Activated CD8-positive, alpha-beta T cell treated with anti-CD3 and anti-CD28 coated beads, Interleukin-2, amount 10 ng/mL, durations not matched to agents 7 days and 5 days (primary cell): ENCODE measurements at regions not wholly inside any gene's neighbourhood (a gene's known extent, or its start where the extent isn't known, plus 50 kb on each side); places are given as distances from the start of the nearest gene placed in this dataset.
"Not testable (repeated sequence)": the region's sequence is repeated elsewhere in the genome, so short reads cannot be mapped to it uniquely, and the experiment has no call there.

Source experiments
- ATAC-seq: fragments of 150-1000 bp; cut with Tn5 transposase; one replicate; pipeline ENCODE4 v1.10.0; 2021; ENCODE audit warnings: moderate library complexity
- CTCF ChIA-PET: fragments of 350-600 bp; sonication (Branson Sonifier 250); formaldehyde crosslinking; loops from one replicate; lab custom pipeline; 2021; ENCODE audit warnings: antibody characterized with exemption; lab: Charles Lee
- POLR2A ChIA-PET: fragments of 350-600 bp; sonication (Branson Sonifier 250); formaldehyde crosslinking; loops from one replicate; lab custom pipeline; 2021; ENCODE audit warnings: antibody characterized with exemption; lab: Charles Lee
- DNase-seq: peaks from one replicate; pipeline ENCODE4 v3.0.0-alpha.2; 2020
- H3K27ac Mint-ChIP-seq: one replicate; pipeline ENCODE4 v1.8.0; 2021; ENCODE audit warnings: mild to moderate bottlenecking, mixed read lengths
- H3K27me3 Mint-ChIP-seq: one replicate; pipeline ENCODE4 v1.8.0; 2021; ENCODE audit warnings: low read depth, mixed read lengths
- H3K36me3 Mint-ChIP-seq: one replicate; pipeline ENCODE4 v1.8.0; 2021; ENCODE audit warnings: low read depth, mixed read lengths
- H3K4me1 Mint-ChIP-seq: one replicate; pipeline ENCODE4 v1.8.0; 2021; ENCODE audit warnings: low read depth, mixed read lengths
- H3K4me3 Mint-ChIP-seq: one replicate; pipeline ENCODE4 v1.8.0; 2021; ENCODE audit warnings: mild to moderate bottlenecking, mixed read lengths
- H3K9me3 Mint-ChIP-seq: one replicate; pipeline ENCODE4 v1.8.0; 2022; ENCODE audit warnings: mixed read lengths; ENCODE audit not compliant: insufficient read depth

DNA sequence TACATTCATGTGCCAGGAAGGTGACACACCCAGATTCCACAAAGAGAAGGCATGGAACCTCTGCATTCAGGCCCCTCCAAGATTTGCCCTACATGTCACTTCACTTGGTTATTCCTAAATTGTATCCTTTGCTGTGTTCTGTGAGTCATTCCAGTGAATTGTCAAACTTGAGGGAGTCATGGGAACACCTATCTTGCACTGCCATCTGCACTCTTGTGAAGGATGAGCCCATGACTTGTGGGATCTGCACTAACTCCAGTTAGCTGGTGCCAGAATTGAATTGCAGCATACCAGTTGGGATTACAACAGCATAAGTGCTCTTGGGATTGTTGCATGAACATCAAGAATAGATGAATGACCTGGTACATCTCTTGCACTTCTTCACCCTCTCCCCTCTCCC is 1288.0 kb upstream of the ZEB2 start:
- POLR2A ChIA-PET: no interaction called here
- CTCF ChIA-PET: no interaction called here
- H3K27me3 Mint-ChIP-seq: no peaks in the 10 kb centered on the region
- H3K4me1 Mint-ChIP-seq: no peaks in the 10 kb centered on the region
- H3K27ac Mint-ChIP-seq: no peak overlapping the region
- ATAC-seq (no peak), DNase-seq (no peak)
- no peaks in the 10 kb centered on the region for H3K36me3 Mint-ChIP-seq
- H3K4me3 Mint-ChIP-seq: no peak overlapping the region
- H3K9me3 Mint-ChIP-seq: no peaks in the 10 kb centered on the region

DNA sequence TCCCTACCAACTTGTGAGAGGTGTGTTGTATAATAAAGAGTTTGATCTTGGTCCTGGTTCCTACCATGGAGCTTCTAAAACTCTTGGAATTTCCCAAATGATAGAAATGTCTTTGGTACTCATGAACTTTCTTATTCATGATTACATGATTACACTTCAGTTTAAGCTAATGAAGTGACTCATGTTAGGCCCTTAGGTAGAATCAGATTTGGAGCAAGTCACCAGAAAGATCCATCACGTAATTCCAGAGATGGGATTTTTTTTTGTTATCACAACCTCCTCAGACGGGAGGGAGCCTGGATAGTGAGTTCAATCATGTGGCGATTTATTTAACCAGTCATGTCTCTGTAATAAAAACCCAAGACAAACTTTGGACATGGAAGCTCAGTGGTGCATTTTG is 1287.6 kb upstream of the ZEB2 start:
- Mint-ChIP-seq H3K4me1 (no peaks in the 10 kb centered on the region), H3K27ac (no peak overlapping the region), H3K36me3 (no peaks in the 10 kb centered on the region), H3K9me3 (no peaks in the 10 kb centered on the region), H3K27me3 (no peaks in the 10 kb centered on the region), H3K4me3 (no peak overlapping the region)
- ChIA-PET CTCF (no interaction called here), POLR2A (no interaction called here)
- DNase-seq: no peak
- ATAC-seq: no peak

GRCh38 chr2:145806546-145806945 is 1286.6 kb upstream of the ZEB2 start:
- CTCF ChIA-PET: no interaction called here
- DNase-seq (no peak), ATAC-seq (no peak)
- Mint-ChIP-seq H3K27ac (no peak overlapping the region), H3K4me1 (no peaks in the 10 kb centered on the region), H3K36me3 (no peaks in the 10 kb centered on the region), H3K4me3 (no peak overlapping the region), H3K9me3 (no peaks in the 10 kb centered on the region), H3K27me3 (no peaks in the 10 kb centered on the region)
- POLR2A ChIA-PET: no interaction called here

GRCh38 chr2:145802133-145802532 is 1282.2 kb upstream of the ZEB2 start:
- no peaks in the 10 kb centered on the region for H3K36me3 Mint-ChIP-seq
- no peaks in the 10 kb centered on the region for H3K4me1 Mint-ChIP-seq
- no peak overlapping the region for H3K27ac Mint-ChIP-seq
- ChIA-PET CTCF (no interaction called here), POLR2A (no interaction called here)
- no peak overlapping the region for H3K4me3 Mint-ChIP-seq
- no peak for DNase-seq
- H3K9me3 Mint-ChIP-seq: no peaks in the 10 kb centered on the region
- H3K27me3 Mint-ChIP-seq: no peaks in the 10 kb centered on the region
- ATAC-seq: no peak

DNA sequence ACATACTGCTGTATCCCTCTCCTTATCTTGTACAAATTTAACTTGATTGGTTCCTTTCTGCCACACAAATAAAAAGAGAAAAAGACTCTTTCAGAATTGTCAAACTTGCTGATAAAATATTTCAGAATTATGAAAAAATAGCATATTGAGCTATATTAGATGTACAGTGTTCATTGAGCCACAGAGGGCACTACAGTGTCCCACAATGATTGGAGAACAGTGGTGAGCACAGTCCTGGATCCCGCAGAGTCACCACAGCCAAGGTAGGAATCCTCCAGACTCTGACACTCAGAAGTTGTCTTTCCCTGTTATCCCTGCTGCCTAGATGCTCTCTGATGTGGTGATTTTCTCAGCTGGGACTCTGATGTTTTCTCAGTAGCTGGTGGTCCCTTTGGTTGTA is 1281.3 kb upstream of the ZEB2 start:
- ATAC-seq: no peak
- Mint-ChIP-seq H3K27ac (no peak overlapping the region), H3K9me3 (no peaks in the 10 kb centered on the region), H3K4me1 (no peaks in the 10 kb centered on the region), H3K27me3 (no peaks in the 10 kb centered on the region), H3K36me3 (no peaks in the 10 kb centered on the region), H3K4me3 (no peak overlapping the region)
- ChIA-PET POLR2A (no interaction called here), CTCF (no interaction called here)
- no peak for DNase-seq

GRCh38 chr2:145800151-145801091 is 1280.5 kb upstream of the ZEB2 start:
- Mint-ChIP-seq H3K27me3 (no peaks in the 10 kb centered on the region), H3K4me3 (no peak overlapping the region), H3K27ac (no peak overlapping the region), H3K36me3 (no peaks in the 10 kb centered on the region), H3K4me1 (no peaks in the 10 kb centered on the region), H3K9me3 (no peaks in the 10 kb centered on the region)
- POLR2A ChIA-PET: no interaction called here
- ATAC-seq (no peak), DNase-seq (no peak)
- CTCF ChIA-PET: no interaction called here

GRCh38 chr2:145799595-145800108 is 1279.7 kb upstream of the ZEB2 start:
- no peaks in the 10 kb centered on the region for H3K27me3 Mint-ChIP-seq
- H3K27ac Mint-ChIP-seq: no peak overlapping the region
- DNase-seq (no peak), ATAC-seq (no peak)
- CTCF ChIA-PET: no interaction called here
- no peaks in the 10 kb centered on the region for H3K4me1 Mint-ChIP-seq
- no peaks in the 10 kb centered on the region for H3K36me3 Mint-ChIP-seq
- H3K4me3 Mint-ChIP-seq: no peak overlapping the region
- H3K9me3 Mint-ChIP-seq: no peaks in the 10 kb centered on the region
- POLR2A ChIA-PET: no interaction called here

DNA sequence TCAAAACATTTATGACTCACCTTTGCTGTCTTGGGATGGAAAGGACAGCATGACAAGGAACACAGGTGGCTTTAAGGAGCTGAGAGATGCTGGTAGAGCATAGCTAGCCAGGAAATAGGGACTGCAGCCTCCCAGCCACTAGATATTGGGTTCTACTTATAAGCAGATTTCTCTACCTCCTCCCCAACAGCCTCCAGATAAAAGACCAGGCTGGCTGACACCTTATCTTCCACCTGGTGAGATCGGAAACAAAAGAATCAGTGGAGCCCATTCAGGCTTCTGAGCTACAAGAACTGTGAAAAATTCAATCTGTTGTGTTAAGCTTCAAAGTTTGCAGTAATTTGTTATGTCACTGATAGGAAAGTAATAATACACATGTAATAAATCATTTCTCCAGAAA is 1278.5 kb upstream of the ZEB2 start:
- H3K27ac Mint-ChIP-seq: no peak overlapping the region
- H3K9me3 Mint-ChIP-seq: no peaks in the 10 kb centered on the region

DNA sequence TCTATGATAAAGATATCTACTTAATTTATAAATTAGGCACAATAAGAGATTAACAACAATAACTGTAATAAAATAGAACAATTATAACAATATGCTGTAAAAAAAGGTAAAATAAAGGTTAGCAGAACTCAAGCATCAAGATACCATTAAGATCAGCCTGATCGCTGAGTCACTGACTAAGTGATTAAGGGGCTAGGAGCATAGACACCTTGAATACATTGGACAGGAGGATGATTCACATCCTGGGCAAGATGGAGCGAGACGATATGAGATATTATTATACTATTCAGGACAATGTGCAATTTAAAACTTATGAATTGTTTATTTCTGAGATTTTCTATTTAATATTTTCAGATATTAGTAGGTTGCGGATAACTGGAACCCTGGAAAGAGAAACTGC is 1277.8 kb upstream of the ZEB2 start:
- Mint-ChIP-seq H3K27me3 (no peaks in the 10 kb centered on the region), H3K27ac (no peak overlapping the region), H3K4me3 (no peak overlapping the region), H3K9me3 (no peaks in the 10 kb centered on the region), H3K4me1 (no peaks in the 10 kb centered on the region), H3K36me3 (no peaks in the 10 kb centered on the region)
- ATAC-seq: no peak
- no peak for DNase-seq
- ChIA-PET POLR2A (no interaction called here), CTCF (no interaction called here)

More for the DNA sequence above, 1278.5 kb upstream of the ZEB2 start:
- H3K4me3 Mint-ChIP-seq: no peak overlapping the region
- ATAC-seq (no peak), DNase-seq (no peak)
- no peaks in the 10 kb centered on the region for H3K27me3 Mint-ChIP-seq
- CTCF ChIA-PET: no interaction called here
- H3K4me1 Mint-ChIP-seq: no peaks in the 10 kb centered on the region
- POLR2A ChIA-PET: no interaction called here
- H3K36me3 Mint-ChIP-seq: no peaks in the 10 kb centered on the region

DNA sequence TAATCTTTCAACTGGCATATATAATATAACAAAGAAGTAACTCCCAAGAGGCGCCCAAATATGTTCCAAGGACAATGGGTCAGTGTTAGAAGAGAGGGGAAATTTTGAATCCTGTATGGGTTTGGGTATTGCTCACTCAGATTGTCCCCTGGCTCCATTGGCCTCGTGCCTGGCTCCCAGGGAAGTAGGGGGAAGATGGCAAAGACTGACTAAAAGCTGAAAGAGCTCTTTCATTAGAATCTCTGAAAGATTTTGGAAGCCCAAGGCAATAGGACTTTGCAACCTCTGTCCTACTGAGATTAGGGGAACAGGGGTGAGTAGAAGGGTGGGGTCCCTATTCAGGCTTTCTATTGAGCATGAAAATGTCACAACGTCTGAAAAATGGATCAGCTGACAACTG is 1272.8 kb upstream of the ZEB2 start:
- Mint-ChIP-seq H3K27me3 (no peaks in the 10 kb centered on the region), H3K4me3 (no peak overlapping the region), H3K27ac (no peak overlapping the region), H3K36me3 (no peaks in the 10 kb centered on the region), H3K9me3 (no peaks in the 10 kb centered on the region), H3K4me1 (no peaks in the 10 kb centered on the region)
- POLR2A ChIA-PET: no interaction called here
- ATAC-seq (no peak), DNase-seq (no peak)
- CTCF ChIA-PET: no interaction called here

DNA sequence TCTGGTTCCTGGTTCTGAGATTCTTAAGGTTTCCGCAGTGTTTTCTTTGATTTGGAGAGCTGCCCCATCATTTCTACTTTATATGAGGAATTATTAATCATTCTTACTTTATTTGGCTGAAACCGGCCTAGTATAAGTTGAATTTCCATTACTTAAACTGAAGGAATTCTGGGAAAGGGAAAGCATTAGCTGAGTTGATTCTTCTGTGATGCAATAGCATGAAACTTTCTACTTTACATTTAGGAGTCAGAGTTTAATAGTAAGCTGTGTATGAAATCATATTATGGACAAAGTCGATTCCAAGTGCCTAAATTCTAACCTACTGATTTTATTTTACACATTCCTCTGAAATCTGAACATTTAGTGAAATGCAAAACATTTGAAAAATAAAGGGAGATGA is 1269.7 kb upstream of the ZEB2 start:
- H3K27me3 Mint-ChIP-seq: no peaks in the 10 kb centered on the region
- no peaks in the 10 kb centered on the region for H3K9me3 Mint-ChIP-seq
- ATAC-seq (no peak), DNase-seq (no peak)
- H3K4me1 Mint-ChIP-seq: no peaks in the 10 kb centered on the region
- CTCF ChIA-PET: no interaction called here
- POLR2A ChIA-PET: no interaction called here
- H3K36me3 Mint-ChIP-seq: no peaks in the 10 kb centered on the region
- no peak overlapping the region for H3K4me3 Mint-ChIP-seq
- no peak overlapping the region for H3K27ac Mint-ChIP-seq

DNA sequence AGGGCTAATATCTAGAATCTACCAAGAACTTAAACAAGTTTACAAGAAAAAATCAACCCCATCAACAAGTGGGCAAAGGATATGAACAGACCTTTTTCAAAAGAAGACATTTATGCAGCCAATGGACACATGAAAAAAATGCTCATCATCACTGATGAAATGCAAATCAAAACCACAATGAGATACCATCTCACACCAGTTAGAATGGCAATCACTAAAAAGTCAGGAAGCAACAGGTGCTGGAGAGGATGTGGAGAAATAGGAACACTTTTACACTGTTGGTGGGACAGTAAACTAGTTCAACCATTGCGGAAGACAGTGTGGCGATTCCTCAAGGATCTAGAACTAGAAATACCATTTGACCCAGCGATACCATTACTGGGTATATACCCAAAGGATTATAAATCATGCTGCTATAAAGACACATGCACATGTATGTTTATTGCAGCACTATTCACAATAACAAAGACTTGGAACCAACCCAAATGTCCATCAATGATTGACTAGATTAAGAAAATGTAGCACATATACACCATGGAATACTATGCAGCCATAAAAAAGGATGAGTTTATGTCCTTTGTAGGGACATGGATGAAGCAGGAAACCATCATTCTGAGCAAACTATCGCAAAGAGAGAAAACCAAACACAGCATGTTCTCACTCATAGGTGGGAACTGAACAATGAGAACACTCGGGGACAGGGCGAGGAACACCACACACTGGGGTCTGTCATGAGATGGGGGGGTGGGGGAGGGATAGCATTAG is 1267.9 kb upstream of the ZEB2 start:
- H3K27me3 Mint-ChIP-seq, H3K4me3 Mint-ChIP-seq, H3K27ac Mint-ChIP-seq, CTCF ChIA-PET, H3K36me3 Mint-ChIP-seq, H3K9me3 Mint-ChIP-seq, ATAC-seq, H3K4me1 Mint-ChIP-seq, POLR2A ChIA-PET, DNase-seq: not testable (repeated sequence)
